Keratinocyte (primary cell): ENCODE measurements at regions not wholly inside any gene's neighbourhood (a gene's known extent, or its start where the extent isn't known, plus 50 kb on each side); places are given as distances from the start of the nearest gene placed in this dataset.

ENCODE experiments used
- DNase-seq: peaks from one replicate; pipeline ENCODE4 v3.0.0-alpha.2; 2011; ENCODE audit warnings: low read depth, missing footprints, low spot score
- FAIRE-seq: peaks from 2 replicates; lab custom pipeline; 2011; peaks lifted over from hg19 to GRCh38; lab: Jason Lieb, UNC
- H2AFZ ChIP-seq: 2 replicates; pipeline ENCODE4 v1.6.0; 2012; ENCODE audit warnings: low read length, control low read depth, inconsistent platforms; ENCODE audit not compliant: control insufficient read depth
- H3K27ac ChIP-seq: 2 replicates; pipeline ENCODE4 v1.5.1; 2011; ENCODE audit warnings: low read length; ENCODE audit not compliant: control insufficient read depth, insufficient read depth
- H3K27me3 ChIP-seq: 3 replicates; pipeline ENCODE4 v1.6.0; 2011; ENCODE audit warnings: low read length; ENCODE audit not compliant: control insufficient read depth, insufficient read depth; ENCODE audit errors: extremely low read depth
- H3K36me3 ChIP-seq, 2 experiments: 2 replicates in 1 of 2; 3 replicates in 1 of 2; pipeline ENCODE4 v1.5.1; 2011; ENCODE audit warnings: low read length in 2 of 2, mild to moderate bottlenecking in 1 of 2; ENCODE audit not compliant: control insufficient read depth in 2 of 2, insufficient read depth in 2 of 2; ENCODE audit errors: extremely low read depth in 1 of 2
- H3K4me1 ChIP-seq: 3 replicates; pipeline ENCODE4 v1.5.1; 2011; ENCODE audit warnings: low read length; ENCODE audit not compliant: control insufficient read depth, insufficient read depth; ENCODE audit errors: extremely low read depth
- H3K4me2 ChIP-seq: 3 replicates; pipeline ENCODE4 v1.6.0; 2011; ENCODE audit warnings: low read depth, low read length; ENCODE audit not compliant: control insufficient read depth, insufficient read depth; ENCODE audit errors: extremely low read depth
- H3K4me3 ChIP-seq, 3 experiments: fragments of 200-600 bp in 1 of 3; sonication (generic) in 1 of 3; 2 replicates in 2 of 3; 3 replicates in 1 of 3; pipeline ENCODE4 v1.5.1; 2011 to 2016; ENCODE audit warnings: low read length in 3 of 3, mild to moderate bottlenecking in 3 of 3, control low read depth in 2 of 3, inconsistent platforms in 1 of 3, low read depth in 1 of 3, mixed read lengths in 1 of 3, mixed run types in 1 of 3, moderate library complexity in 1 of 3; ENCODE audit not compliant: control insufficient read depth in 2 of 3, insufficient read depth in 2 of 3; ENCODE audit errors: extremely low read depth in 1 of 3
- H3K79me2 ChIP-seq: 2 replicates; pipeline ENCODE4 v1.6.0; 2012; ENCODE audit warnings: low read length; ENCODE audit not compliant: control insufficient read depth, insufficient read depth
- H3K9ac ChIP-seq: 3 replicates; pipeline ENCODE4 v1.6.0; 2011; ENCODE audit warnings: low read length; ENCODE audit not compliant: control insufficient read depth, insufficient read depth; ENCODE audit errors: extremely low read depth
- H3K9me1 ChIP-seq: 3 replicates; pipeline ENCODE4 v1.6.0; 2011; ENCODE audit warnings: low read length; ENCODE audit not compliant: control insufficient read depth, insufficient read depth; ENCODE audit errors: extremely low read depth
- H3K9me3 ChIP-seq: 2 replicates; pipeline ENCODE4 v1.5.1; 2012; ENCODE audit warnings: low read depth, low read length; ENCODE audit not compliant: control insufficient read depth
- H4K20me1 ChIP-seq: 3 replicates; pipeline ENCODE4 v1.6.0; 2011; ENCODE audit warnings: low read length; ENCODE audit not compliant: control insufficient read depth, insufficient read depth; ENCODE audit errors: extremely low read depth
- EZH2 ChIP-seq: IDR thresholded peaks from one replicate; pipeline ENCODE4 v1.6.1; 2012; ENCODE audit warnings: inconsistent platforms, mild to moderate bottlenecking, low read length, moderate library complexity
- dilution Hi-C: fragments of 300-500 bp; cut with MboI; formaldehyde crosslinking; loops from one replicate; pipeline ENCODE4 v1.7.0; 2020; ENCODE audit warnings: low sequenced_read_pairs; ENCODE audit not compliant: extremely low pct_ligation_motif_present
- TF ChIP-seq, protein P1 (sequence below), 3 experiments: IDR thresholded peaks in 1 of 3; conservative IDR thresholded peaks in 1 of 3; optimal IDR thresholded peaks in 1 of 3; 2 replicates in 2 of 3; 3 replicates in 1 of 3; pipeline versions ENCODE3 to v1.5.1; 2011; ENCODE audit warnings: low read length in 3 of 3, mild to moderate bottlenecking in 3 of 3, moderate library complexity in 2 of 3, control low read depth in 1 of 3, inconsistent platforms in 1 of 3; ENCODE audit not compliant: insufficient read depth in 2 of 3; ENCODE audit errors: extremely low read depth in 1 of 3

DNA sequence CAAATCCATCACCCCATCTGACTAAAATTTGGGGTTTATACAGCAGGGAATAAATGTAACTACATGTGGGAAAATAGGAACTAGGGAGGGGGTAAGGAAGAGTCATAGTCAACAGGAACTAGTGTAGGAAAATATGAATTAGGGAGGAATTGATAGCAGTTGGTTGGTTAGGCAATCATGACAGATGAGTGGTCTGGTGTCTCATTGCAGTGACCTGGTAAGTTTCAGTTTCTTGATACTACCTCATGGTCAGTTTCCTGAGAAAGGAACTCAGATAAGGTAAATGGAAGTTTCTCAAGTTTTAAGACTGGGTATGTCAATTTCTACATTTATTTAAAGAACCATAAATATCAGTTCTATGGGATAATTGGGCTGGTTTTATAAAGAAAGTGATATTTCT lies 442.3 kb downstream of the NPIPA7 start:
- no peak overlapping the region for H3K4me2 ChIP-seq
- no peak for TF ChIP-seq EZH2
- TF ChIP-seq, protein P1, sequence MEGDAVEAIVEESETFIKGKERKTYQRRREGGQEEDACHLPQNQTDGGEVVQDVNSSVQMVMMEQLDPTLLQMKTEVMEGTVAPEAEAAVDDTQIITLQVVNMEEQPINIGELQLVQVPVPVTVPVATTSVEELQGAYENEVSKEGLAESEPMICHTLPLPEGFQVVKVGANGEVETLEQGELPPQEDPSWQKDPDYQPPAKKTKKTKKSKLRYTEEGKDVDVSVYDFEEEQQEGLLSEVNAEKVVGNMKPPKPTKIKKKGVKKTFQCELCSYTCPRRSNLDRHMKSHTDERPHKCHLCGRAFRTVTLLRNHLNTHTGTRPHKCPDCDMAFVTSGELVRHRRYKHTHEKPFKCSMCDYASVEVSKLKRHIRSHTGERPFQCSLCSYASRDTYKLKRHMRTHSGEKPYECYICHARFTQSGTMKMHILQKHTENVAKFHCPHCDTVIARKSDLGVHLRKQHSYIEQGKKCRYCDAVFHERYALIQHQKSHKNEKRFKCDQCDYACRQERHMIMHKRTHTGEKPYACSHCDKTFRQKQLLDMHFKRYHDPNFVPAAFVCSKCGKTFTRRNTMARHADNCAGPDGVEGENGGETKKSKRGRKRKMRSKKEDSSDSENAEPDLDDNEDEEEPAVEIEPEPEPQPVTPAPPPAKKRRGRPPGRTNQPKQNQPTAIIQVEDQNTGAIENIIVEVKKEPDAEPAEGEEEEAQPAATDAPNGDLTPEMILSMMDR (optimal IDR thresholded peaks at IDR 0.05 in 1 of 3, IDR thresholded peaks at IDR 0.05 in 1 of 3, conservative IDR thresholded peaks at IDR 0.05 in 1 of 3; ENCODE audit: extremely low read depth in 1 of 3, insufficient read depth in 2 of 3, low read length in 3 of 3): no peak
- H3K36me3 ChIP-seq: no peaks in the 10 kb centered on the region
- no peaks in the 10 kb centered on the region for H3K4me1 ChIP-seq
- H3K27ac ChIP-seq: no peak overlapping the region
- no peaks in the 10 kb centered on the region for H3K9me3 ChIP-seq
- no peak for DNase-seq
- FAIRE-seq: no peak
- no peak overlapping the region for H2AFZ ChIP-seq
- H3K4me3 ChIP-seq: no peak overlapping the region
- dilution Hi-C loops: no loop called here
- H3K9me1 ChIP-seq: no peaks in the 10 kb centered on the region
- H3K9ac ChIP-seq: no peak overlapping the region
- no peaks in the 10 kb centered on the region for H3K79me2 ChIP-seq
- no peaks in the 10 kb centered on the region for H3K27me3 ChIP-seq
- no peaks in the 10 kb centered on the region for H4K20me1 ChIP-seq

DNA sequence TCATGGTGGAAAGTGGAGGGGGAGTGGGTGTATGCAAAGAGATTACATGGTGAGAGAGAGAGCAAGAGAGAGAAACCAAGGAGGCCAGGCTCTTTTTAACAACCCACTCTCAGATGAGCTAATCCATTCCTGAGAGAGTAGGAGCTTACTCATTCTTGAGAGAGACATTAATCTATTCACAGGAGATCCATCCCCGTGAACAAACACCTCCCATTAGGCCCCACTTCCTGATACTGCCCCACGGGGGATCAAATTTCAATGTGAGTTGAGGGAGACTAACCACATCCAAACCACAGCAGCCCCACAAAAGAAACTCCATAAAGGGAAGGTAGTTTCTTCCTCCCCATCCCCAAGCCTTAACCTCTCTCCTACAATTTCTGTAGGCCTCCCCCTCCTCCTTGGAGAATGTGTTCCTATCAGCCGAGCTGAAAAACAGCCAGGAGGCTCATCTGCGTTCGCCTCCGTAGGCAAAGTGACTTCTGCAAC lies 450.0 kb downstream of the NPIPA7 start:
- no peaks in the 10 kb centered on the region for H3K27me3 ChIP-seq
- TF ChIP-seq EZH2: no peak
- TF ChIP-seq, protein P1 (optimal IDR thresholded peaks at IDR 0.05 in 1 of 3, IDR thresholded peaks at IDR 0.05 in 1 of 3, conservative IDR thresholded peaks at IDR 0.05 in 1 of 3; ENCODE audit: extremely low read depth in 1 of 3, insufficient read depth in 2 of 3, low read length in 3 of 3): no peak
- no peak overlapping the region for H3K4me3 ChIP-seq
- H3K79me2 ChIP-seq: no peaks in the 10 kb centered on the region
- H3K9ac ChIP-seq: no peak overlapping the region
- H3K4me1 ChIP-seq: no peaks in the 10 kb centered on the region
- H2AFZ ChIP-seq: no peak overlapping the region
- H3K4me2 ChIP-seq: no peak overlapping the region
- no peaks in the 10 kb centered on the region for H3K9me1 ChIP-seq
- dilution Hi-C loops: no loop called here
- H3K36me3 ChIP-seq: no peaks in the 10 kb centered on the region
- H3K27ac ChIP-seq: no peak overlapping the region
- no peak for DNase-seq
- no peaks in the 10 kb centered on the region for H4K20me1 ChIP-seq
- FAIRE-seq: no peak
- H3K9me3 ChIP-seq: no peaks in the 10 kb centered on the region
